K562 (cell line): ENCODE measurements at regions not wholly inside any gene's neighbourhood (a gene's known extent, or its start where the extent isn't known, plus 50 kb on each side); places are given as distances from the start of the nearest gene placed in this dataset.

Source experiments
- BRCA1 ChIP-seq, 2 experiments: fragments of 450-650 bp in 1 of 2; sonication (generic) in 1 of 2; formaldehyde crosslinking in 1 of 2; IDR thresholded peaks; 2 replicates each; pipeline versions ENCODE4 v1.5.0 to v1.6.1; 2017 to 2020; ENCODE audit warnings: mild to moderate bottlenecking in 1 of 2, missing genetic modification reagents in 1 of 2
- BRF1 ChIP-seq: IDR thresholded peaks from 3 replicates; pipeline ENCODE4 v1.6.1; 2011; ENCODE audit warnings: borderline replicate concordance, mild to moderate bottlenecking; ENCODE audit not compliant: insufficient read length; ENCODE audit errors: extremely low read depth
- FOXK2 ChIP-seq, 2 experiments: fragments of 450-650 bp; IDR thresholded peaks in 1 of 2; conservative IDR thresholded peaks in 1 of 2; 2 replicates each; pipeline ENCODE4 v1.6.1; 2016; ENCODE audit warnings: low read depth in 2 of 2, mild to moderate bottlenecking in 1 of 2
- NBN ChIP-seq: fragments of 450-650 bp; IDR thresholded peaks from 2 replicates; pipeline ENCODE4 v1.6.1; 2016; ENCODE audit warnings: low read depth, mild to moderate bottlenecking
- NCOA4 ChIP-seq: fragments of 450-650 bp; IDR thresholded peaks from 2 replicates; pipeline ENCODE4 v1.6.1; 2018; ENCODE audit warnings: mild to moderate bottlenecking; ENCODE audit not compliant: partially characterized antibody
- RBM39 ChIP-seq: fragments of 200-400 bp; formaldehyde crosslinking; optimal IDR thresholded peaks from 2 replicates; pipeline ENCODE3; 2018; ENCODE audit warnings: low read depth, low read length
- SIN3A ChIP-seq, 2 experiments: fragments of 150-350 bp in 1 of 2; IDR thresholded peaks; 2 replicates each; pipeline ENCODE4 v1.6.1; 2011 to 2016; ENCODE audit warnings: borderline replicate concordance in 2 of 2, low read depth in 2 of 2, low read length in 2 of 2, mild to moderate bottlenecking in 2 of 2, moderate library complexity in 2 of 2; ENCODE audit not compliant: control insufficient read depth in 1 of 2
- TEAD1 ChIP-seq, 2 experiments: fragments of 450-650 bp in 1 of 2; sonication (generic) in 1 of 2; formaldehyde crosslinking; IDR thresholded peaks; 2 replicates each; pipeline versions ENCODE4 v1.4.0 to v1.8.0; 2020 to 2022; ENCODE audit warnings: mild to moderate bottlenecking in 2 of 2, missing genetic modification reagents in 1 of 2
- TF ChIP-seq, protein P1 (sequence below): fragments of 450-650 bp; formaldehyde crosslinking; IDR thresholded peaks from 2 replicates; pipeline ENCODE4 v1.4.0; 2022; ENCODE audit warnings: missing genetic modification characterization
- TF ChIP-seq, protein P2 (sequence below), 3 experiments: IDR thresholded peaks in 2 of 3; conservative IDR thresholded peaks in 1 of 3; 2 replicates each; pipeline ENCODE4 v1.5.1; 2011 to 2012; ENCODE audit warnings: low read length in 3 of 3, mild to moderate bottlenecking in 3 of 3, control low read depth in 2 of 3, improper control_type of control experiment in 1 of 3, inconsistent platforms in 1 of 3, low read depth in 1 of 3, mixed read lengths in 1 of 3, moderate library complexity in 1 of 3; ENCODE audit not compliant: insufficient read depth in 2 of 3
- TF ChIP-seq, protein P3 (sequence below): fragments of 200-600 bp; sonication (generic); IDR thresholded peaks from one replicate; pipeline ENCODE4 v1.6.1; 2012; ENCODE audit warnings: mild to moderate bottlenecking, low read depth, low read length, inconsistent platforms

DNA sequence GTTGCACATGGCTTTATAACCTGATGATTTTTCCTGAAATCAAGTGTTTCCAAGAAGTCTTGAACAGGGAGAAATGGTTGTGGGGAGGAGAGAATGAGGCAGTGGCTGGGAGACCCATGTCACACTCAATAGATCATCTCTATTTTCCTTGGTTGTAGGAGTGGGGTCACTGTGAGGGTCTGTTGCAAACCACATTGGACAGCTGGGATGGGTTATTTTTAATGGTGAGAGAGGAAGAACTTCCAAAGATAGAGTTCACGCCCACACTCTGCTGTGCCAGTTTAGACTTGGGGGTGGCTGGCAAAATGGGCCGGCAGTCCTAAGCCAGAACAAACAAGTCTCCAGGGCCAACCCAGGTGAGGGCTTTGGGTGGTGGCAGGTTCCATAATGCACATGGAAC lies 196.2 kb upstream of the ADRA1D start:
- TF ChIP-seq NCOA4 (no peak), RBM39 (no peak), BRF1 (no peak), BRCA1 (IDR thresholded peaks at IDR 0.05) (no peak), BRCA1 (CRISPR knock-in tag; IDR thresholded peaks at IDR 0.05) (no peak), FOXK2 (conservative IDR thresholded peaks at IDR 0.05 in 1 of 2, IDR thresholded peaks at IDR 0.05 in 1 of 2; ENCODE audit: low read depth in 2 of 2) (no peak), SIN3A (IDR thresholded peaks at IDR 0.05; ENCODE audit: borderline replicate concordance in 2 of 2, control insufficient read depth in 1 of 2, low read depth in 2 of 2, low read length in 2 of 2) (no peak), TEAD1 (CRISPR knock-in tag; IDR thresholded peaks at IDR 0.05) (no peak), NBN (no peak)
- TF ChIP-seq, protein P1, sequence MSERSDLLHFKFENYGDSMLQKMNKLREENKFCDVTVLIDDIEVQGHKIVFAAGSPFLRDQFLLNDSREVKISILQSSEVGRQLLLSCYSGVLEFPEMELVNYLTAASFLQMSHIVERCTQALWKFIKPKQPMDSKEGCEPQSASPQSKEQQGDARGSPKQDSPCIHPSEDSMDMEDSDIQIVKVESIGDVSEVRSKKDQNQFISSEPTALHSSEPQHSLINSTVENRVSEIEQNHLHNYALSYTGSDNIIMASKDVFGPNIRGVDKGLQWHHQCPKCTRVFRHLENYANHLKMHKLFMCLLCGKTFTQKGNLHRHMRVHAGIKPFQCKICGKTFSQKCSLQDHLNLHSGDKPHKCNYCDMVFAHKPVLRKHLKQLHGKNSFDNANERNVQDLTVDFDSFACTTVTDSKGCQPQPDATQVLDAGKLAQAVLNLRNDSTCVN = no peak
- TF ChIP-seq, protein P2, sequence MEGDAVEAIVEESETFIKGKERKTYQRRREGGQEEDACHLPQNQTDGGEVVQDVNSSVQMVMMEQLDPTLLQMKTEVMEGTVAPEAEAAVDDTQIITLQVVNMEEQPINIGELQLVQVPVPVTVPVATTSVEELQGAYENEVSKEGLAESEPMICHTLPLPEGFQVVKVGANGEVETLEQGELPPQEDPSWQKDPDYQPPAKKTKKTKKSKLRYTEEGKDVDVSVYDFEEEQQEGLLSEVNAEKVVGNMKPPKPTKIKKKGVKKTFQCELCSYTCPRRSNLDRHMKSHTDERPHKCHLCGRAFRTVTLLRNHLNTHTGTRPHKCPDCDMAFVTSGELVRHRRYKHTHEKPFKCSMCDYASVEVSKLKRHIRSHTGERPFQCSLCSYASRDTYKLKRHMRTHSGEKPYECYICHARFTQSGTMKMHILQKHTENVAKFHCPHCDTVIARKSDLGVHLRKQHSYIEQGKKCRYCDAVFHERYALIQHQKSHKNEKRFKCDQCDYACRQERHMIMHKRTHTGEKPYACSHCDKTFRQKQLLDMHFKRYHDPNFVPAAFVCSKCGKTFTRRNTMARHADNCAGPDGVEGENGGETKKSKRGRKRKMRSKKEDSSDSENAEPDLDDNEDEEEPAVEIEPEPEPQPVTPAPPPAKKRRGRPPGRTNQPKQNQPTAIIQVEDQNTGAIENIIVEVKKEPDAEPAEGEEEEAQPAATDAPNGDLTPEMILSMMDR (IDR thresholded peaks at IDR 0.05 in 2 of 3, conservative IDR thresholded peaks at IDR 0.05 in 1 of 3; ENCODE audit: insufficient read depth in 2 of 3, low read depth in 1 of 3, low read length in 3 of 3) = no peak
- TF ChIP-seq, protein P3, sequence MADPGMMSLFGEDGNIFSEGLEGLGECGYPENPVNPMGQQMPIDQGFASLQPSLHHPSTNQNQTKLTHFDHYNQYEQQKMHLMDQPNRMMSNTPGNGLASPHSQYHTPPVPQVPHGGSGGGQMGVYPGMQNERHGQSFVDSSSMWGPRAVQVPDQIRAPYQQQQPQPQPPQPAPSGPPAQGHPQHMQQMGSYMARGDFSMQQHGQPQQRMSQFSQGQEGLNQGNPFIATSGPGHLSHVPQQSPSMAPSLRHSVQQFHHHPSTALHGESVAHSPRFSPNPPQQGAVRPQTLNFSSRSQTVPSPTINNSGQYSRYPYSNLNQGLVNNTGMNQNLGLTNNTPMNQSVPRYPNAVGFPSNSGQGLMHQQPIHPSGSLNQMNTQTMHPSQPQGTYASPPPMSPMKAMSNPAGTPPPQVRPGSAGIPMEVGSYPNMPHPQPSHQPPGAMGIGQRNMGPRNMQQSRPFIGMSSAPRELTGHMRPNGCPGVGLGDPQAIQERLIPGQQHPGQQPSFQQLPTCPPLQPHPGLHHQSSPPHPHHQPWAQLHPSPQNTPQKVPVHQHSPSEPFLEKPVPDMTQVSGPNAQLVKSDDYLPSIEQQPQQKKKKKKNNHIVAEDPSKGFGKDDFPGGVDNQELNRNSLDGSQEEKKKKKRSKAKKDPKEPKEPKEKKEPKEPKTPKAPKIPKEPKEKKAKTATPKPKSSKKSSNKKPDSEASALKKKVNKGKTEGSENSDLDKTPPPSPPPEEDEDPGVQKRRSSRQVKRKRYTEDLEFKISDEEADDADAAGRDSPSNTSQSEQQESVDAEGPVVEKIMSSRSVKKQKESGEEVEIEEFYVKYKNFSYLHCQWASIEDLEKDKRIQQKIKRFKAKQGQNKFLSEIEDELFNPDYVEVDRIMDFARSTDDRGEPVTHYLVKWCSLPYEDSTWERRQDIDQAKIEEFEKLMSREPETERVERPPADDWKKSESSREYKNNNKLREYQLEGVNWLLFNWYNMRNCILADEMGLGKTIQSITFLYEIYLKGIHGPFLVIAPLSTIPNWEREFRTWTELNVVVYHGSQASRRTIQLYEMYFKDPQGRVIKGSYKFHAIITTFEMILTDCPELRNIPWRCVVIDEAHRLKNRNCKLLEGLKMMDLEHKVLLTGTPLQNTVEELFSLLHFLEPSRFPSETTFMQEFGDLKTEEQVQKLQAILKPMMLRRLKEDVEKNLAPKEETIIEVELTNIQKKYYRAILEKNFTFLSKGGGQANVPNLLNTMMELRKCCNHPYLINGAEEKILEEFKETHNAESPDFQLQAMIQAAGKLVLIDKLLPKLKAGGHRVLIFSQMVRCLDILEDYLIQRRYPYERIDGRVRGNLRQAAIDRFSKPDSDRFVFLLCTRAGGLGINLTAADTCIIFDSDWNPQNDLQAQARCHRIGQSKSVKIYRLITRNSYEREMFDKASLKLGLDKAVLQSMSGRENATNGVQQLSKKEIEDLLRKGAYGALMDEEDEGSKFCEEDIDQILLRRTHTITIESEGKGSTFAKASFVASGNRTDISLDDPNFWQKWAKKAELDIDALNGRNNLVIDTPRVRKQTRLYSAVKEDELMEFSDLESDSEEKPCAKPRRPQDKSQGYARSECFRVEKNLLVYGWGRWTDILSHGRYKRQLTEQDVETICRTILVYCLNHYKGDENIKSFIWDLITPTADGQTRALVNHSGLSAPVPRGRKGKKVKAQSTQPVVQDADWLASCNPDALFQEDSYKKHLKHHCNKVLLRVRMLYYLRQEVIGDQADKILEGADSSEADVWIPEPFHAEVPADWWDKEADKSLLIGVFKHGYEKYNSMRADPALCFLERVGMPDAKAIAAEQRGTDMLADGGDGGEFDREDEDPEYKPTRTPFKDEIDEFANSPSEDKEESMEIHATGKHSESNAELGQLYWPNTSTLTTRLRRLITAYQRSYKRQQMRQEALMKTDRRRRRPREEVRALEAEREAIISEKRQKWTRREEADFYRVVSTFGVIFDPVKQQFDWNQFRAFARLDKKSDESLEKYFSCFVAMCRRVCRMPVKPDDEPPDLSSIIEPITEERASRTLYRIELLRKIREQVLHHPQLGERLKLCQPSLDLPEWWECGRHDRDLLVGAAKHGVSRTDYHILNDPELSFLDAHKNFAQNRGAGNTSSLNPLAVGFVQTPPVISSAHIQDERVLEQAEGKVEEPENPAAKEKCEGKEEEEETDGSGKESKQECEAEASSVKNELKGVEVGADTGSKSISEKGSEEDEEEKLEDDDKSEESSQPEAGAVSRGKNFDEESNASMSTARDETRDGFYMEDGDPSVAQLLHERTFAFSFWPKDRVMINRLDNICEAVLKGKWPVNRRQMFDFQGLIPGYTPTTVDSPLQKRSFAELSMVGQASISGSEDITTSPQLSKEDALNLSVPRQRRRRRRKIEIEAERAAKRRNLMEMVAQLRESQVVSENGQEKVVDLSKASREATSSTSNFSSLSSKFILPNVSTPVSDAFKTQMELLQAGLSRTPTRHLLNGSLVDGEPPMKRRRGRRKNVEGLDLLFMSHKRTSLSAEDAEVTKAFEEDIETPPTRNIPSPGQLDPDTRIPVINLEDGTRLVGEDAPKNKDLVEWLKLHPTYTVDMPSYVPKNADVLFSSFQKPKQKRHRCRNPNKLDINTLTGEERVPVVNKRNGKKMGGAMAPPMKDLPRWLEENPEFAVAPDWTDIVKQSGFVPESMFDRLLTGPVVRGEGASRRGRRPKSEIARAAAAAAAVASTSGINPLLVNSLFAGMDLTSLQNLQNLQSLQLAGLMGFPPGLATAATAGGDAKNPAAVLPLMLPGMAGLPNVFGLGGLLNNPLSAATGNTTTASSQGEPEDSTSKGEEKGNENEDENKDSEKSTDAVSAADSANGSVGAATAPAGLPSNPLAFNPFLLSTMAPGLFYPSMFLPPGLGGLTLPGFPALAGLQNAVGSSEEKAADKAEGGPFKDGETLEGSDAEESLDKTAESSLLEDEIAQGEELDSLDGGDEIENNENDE = no peak
